ENCODE measurements at regions not wholly inside any gene's neighbourhood (a gene's known extent, or its start where the extent isn't known, plus 50 kb on each side); places are given as distances from the start of the nearest gene placed in this dataset.

DNA sequence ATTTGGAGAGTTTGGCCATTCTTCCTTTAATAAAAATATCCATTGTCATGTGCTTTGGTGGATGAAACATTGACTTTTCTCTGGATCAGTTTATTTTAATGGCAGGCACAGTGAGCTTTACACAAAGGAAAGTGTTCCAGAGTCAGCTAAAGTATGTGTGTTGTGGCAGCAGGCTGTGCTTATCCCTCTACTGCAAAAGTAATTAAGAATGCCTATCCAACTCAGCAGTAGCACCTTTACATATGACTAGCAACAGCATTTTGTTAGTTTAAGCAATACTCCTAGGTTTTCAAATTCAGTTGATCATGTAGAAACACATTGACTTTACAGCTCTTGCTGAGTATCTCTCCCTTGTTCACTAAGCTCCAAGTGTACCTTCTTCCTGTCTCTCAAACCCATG lies 730.5 kb upstream of the RGMB start:
- no peak overlapping the region for H3K27ac ChIP-seq (ENCODE audit: insufficient read depth, low read length)
- H4K91ac ChIP-seq (ENCODE audit: insufficient read depth, low read depth, low read length): no peak overlapping the region
- no peak overlapping the region for H3K4me2 ChIP-seq (ENCODE audit: low read depth, low read length)
- dilution Hi-C loops (cut with HindIII; ENCODE audit: low sequenced_read_pairs, unreplicated experiment): no loop called here
- CTCF ChIA-PET: no interaction called here
- no peak overlapping the region for H3K4ac ChIP-seq (ENCODE audit: low read depth, low read length)
- H2BK15ac ChIP-seq (ENCODE audit: low read depth, low read length): no peak overlapping the region
- no peak overlapping the region for H2AFZ ChIP-seq (replicated peaks; ENCODE audit: low read length, poor library complexity)
- H4K8ac ChIP-seq (ENCODE audit: low read depth in 2 of 2, low read length in 2 of 2): no peak overlapping the region
- intact Hi-C loops (cut with micrococcal nuclease): no loop called here
- H2AK9ac ChIP-seq (replicated peaks; ENCODE audit: low read depth, low read length, poor library complexity): no peak overlapping the region
- H3K4me3 ChIP-seq (ENCODE audit: insufficient read depth, low read depth, low read length): no peak overlapping the region
- H3K23ac ChIP-seq (ENCODE audit: low read depth, low read length): 0 out of 2 replicates have a peak overlapping the region, but pooled peaks have one; percentile 12
- no peak overlapping the region for H3K14ac ChIP-seq (replicated peaks; ENCODE audit: low read depth, low read length)
- H3K27me3 ChIP-seq (ENCODE audit: control insufficient read depth, insufficient read depth, low read length): no peaks in the 10 kb centered on the region
- DNase-seq: no peak
- H3K36me3 ChIP-seq (ENCODE audit: control insufficient read depth, insufficient read depth, low read length): no peaks in the 10 kb centered on the region
- no peak overlapping the region for H2AK5ac ChIP-seq (ENCODE audit: low read depth, low read length)
- H3K56ac ChIP-seq (ENCODE audit: extremely low read depth, insufficient read depth, low read length): no peak overlapping the region
- H4K5ac ChIP-seq (ENCODE audit: low read depth, low read length): no peak overlapping the region
- no peaks in the 10 kb centered on the region for H3K79me1 ChIP-seq (ENCODE audit: low read depth in 1 of 2, low read length in 2 of 2)
- POLR2A ChIA-PET (ENCODE audit: unreplicated experiment): no interaction called here
- no peaks in the 10 kb centered on the region for H3K9me1 ChIP-seq (ENCODE audit: insufficient read depth, low read length)
- no peak overlapping the region for H2BK120ac ChIP-seq (ENCODE audit: low read depth, low read length)
- no TSS peak for BruUV-seq (replicated peaks)
- no peak overlapping the region for H3K9ac ChIP-seq (ENCODE audit: low read depth, low read length)
- no peak for ATAC-seq (ENCODE audit: low read depth)
- no peaks in the 10 kb centered on the region for H4K20me1 ChIP-seq (ENCODE audit: insufficient read depth, low read length)
- H3K9me3 ChIP-seq (ENCODE audit: control insufficient read depth, insufficient read depth, low read length): no peaks in the 10 kb centered on the region
- H2BK20ac ChIP-seq (ENCODE audit: low read depth, low read length): no peak overlapping the region
- H2BK5ac ChIP-seq (ENCODE audit: low read depth, low read length, poor library complexity, severe bottlenecking): no peak overlapping the region
- H3K18ac ChIP-seq (ENCODE audit: low read depth, low read length): no peak overlapping the region
- TF ChIP-seq RCOR1 (IDR thresholded peaks at IDR 0.05; ENCODE audit: insufficient replicate concordance, low read length) (no peak), MXI1 (IDR thresholded peaks at IDR 0.05; ENCODE audit: borderline replicate concordance, low read depth, low read length) (no peak), MAFK (IDR thresholded peaks at IDR 0.05; ENCODE audit: low read depth, low read length) (no peak), POLR2A (IDR thresholded peaks at IDR 0.05; ENCODE audit: low read depth, low read length) (no peak), SMC3 (IDR thresholded peaks at IDR 0.05; ENCODE audit: low read depth, low read length) (no peak), FOS (IDR thresholded peaks at IDR 0.05; ENCODE audit: low read depth, low read length) (no peak), CHD1 (IDR thresholded peaks at IDR 0.05; ENCODE audit: low read depth, low read length) (no peak), NFE2L2 (IDR thresholded peaks at IDR 0.05; ENCODE audit: low read depth, low read length) (no peak), RAD21 (IDR thresholded peaks at IDR 0.05; ENCODE audit: low read length) (no peak), BHLHE40 (IDR thresholded peaks at IDR 0.05; ENCODE audit: low read depth, low read length) (no peak), CEBPB (IDR thresholded peaks at IDR 0.05; ENCODE audit: low read depth, low read length) (no peak), MAZ (IDR thresholded peaks at IDR 0.05; ENCODE audit: borderline replicate concordance, low read depth, low read length) (no peak), RFX5 (IDR thresholded peaks at IDR 0.05; ENCODE audit: low read depth, low read length) (no peak)
- TF ChIP-seq, protein P1, sequence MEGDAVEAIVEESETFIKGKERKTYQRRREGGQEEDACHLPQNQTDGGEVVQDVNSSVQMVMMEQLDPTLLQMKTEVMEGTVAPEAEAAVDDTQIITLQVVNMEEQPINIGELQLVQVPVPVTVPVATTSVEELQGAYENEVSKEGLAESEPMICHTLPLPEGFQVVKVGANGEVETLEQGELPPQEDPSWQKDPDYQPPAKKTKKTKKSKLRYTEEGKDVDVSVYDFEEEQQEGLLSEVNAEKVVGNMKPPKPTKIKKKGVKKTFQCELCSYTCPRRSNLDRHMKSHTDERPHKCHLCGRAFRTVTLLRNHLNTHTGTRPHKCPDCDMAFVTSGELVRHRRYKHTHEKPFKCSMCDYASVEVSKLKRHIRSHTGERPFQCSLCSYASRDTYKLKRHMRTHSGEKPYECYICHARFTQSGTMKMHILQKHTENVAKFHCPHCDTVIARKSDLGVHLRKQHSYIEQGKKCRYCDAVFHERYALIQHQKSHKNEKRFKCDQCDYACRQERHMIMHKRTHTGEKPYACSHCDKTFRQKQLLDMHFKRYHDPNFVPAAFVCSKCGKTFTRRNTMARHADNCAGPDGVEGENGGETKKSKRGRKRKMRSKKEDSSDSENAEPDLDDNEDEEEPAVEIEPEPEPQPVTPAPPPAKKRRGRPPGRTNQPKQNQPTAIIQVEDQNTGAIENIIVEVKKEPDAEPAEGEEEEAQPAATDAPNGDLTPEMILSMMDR (conservative IDR thresholded peaks at IDR 0.05; ENCODE audit: low read depth, low read length): no peak
- TF ChIP-seq, protein P2, sequence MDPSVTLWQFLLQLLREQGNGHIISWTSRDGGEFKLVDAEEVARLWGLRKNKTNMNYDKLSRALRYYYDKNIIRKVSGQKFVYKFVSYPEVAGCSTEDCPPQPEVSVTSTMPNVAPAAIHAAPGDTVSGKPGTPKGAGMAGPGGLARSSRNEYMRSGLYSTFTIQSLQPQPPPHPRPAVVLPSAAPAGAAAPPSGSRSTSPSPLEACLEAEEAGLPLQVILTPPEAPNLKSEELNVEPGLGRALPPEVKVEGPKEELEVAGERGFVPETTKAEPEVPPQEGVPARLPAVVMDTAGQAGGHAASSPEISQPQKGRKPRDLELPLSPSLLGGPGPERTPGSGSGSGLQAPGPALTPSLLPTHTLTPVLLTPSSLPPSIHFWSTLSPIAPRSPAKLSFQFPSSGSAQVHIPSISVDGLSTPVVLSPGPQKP (IDR thresholded peaks at IDR 0.05; ENCODE audit: borderline replicate concordance, low read depth, low read length): no peak
- TF ChIP-seq, protein P3, sequence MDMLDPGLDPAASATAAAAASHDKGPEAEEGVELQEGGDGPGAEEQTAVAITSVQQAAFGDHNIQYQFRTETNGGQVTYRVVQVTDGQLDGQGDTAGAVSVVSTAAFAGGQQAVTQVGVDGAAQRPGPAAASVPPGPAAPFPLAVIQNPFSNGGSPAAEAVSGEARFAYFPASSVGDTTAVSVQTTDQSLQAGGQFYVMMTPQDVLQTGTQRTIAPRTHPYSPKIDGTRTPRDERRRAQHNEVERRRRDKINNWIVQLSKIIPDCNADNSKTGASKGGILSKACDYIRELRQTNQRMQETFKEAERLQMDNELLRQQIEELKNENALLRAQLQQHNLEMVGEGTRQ (IDR thresholded peaks at IDR 0.05; ENCODE audit: low read depth, low read length): no peak
- in situ Hi-C loops (cut with MboI; ENCODE audit: low sequenced_read_pairs): no loop called here
- no peaks in the 10 kb centered on the region for H3K4me1 ChIP-seq (ENCODE audit: control insufficient read depth, insufficient read depth, low read length)
